ENCODE measurements at regions not wholly inside any gene's neighbourhood (a gene's known extent, or its start where the extent isn't known, plus 50 kb on each side); places are given as distances from the start of the nearest gene placed in this dataset.

GRCh38 chr12:119936705-119937311, 52.2 kb upstream of the BICDL1 start:
- TF ChIP-seq CTCF (IDR thresholded peaks at IDR 0.05; ENCODE audit: low read depth, low read length, poor library complexity, severe bottlenecking) (no peak), EZH2phosphoT487 (IDR thresholded peaks at IDR 0.05; ENCODE audit: borderline replicate concordance, low read length) (no peak)

Measured in DOHH2 (cell line).